HEK293 (cell line): ENCODE measurements at regions not wholly inside any gene's neighbourhood (a gene's known extent, or its start where the extent isn't known, plus 50 kb on each side); places are given as distances from the start of the nearest gene placed in this dataset.

Experiments used
- CTCF ChIP-seq: fragments of 450-650 bp; formaldehyde crosslinking; IDR thresholded peaks from 2 replicates; pipeline ENCODE4 v1.5.1; 2016; ENCODE audit warnings: missing biosample characterization, missing genetic modification characterization
- GLI4 ChIP-seq: fragments of 450-650 bp; formaldehyde crosslinking; IDR thresholded peaks from 2 replicates; pipeline ENCODE4 v1.5.1; 2016; ENCODE audit warnings: missing biosample characterization, missing genetic modification characterization
- IKZF3 ChIP-seq: fragments of 450-650 bp; IDR thresholded peaks from 2 replicates; pipeline ENCODE4 v1.5.0; 2018; ENCODE audit warnings: missing biosample characterization, mild to moderate bottlenecking, missing genetic modification characterization, moderate library complexity
- KLF7 ChIP-seq: fragments of 450-650 bp; formaldehyde crosslinking; IDR thresholded peaks from 2 replicates; pipeline ENCODE4 v1.5.1; 2016; ENCODE audit warnings: missing biosample characterization, missing genetic modification characterization, borderline replicate concordance
- ZNF114 ChIP-seq: fragments of 450-650 bp; formaldehyde crosslinking; IDR thresholded peaks from 2 replicates; pipeline ENCODE4 v1.5.0; 2017; ENCODE audit warnings: missing biosample characterization, missing genetic modification characterization
- ZNF513 ChIP-seq: fragments of 450-650 bp; IDR thresholded peaks from 2 replicates; pipeline ENCODE4 v1.5.1; 2018; ENCODE audit warnings: missing biosample characterization, missing genetic modification characterization
- ZNF791 ChIP-seq: fragments of 450-650 bp; formaldehyde crosslinking; IDR thresholded peaks from 2 replicates; pipeline ENCODE4 v1.5.1; 2016; ENCODE audit warnings: missing biosample characterization, missing genetic modification characterization
- TF ChIP-seq, protein P1 (sequence below): fragments of 450-650 bp; formaldehyde crosslinking; conservative IDR thresholded peaks from 2 replicates; pipeline ENCODE4 v1.5.1; 2016; ENCODE audit warnings: low read depth, missing biosample characterization, missing genetic modification characterization

DNA sequence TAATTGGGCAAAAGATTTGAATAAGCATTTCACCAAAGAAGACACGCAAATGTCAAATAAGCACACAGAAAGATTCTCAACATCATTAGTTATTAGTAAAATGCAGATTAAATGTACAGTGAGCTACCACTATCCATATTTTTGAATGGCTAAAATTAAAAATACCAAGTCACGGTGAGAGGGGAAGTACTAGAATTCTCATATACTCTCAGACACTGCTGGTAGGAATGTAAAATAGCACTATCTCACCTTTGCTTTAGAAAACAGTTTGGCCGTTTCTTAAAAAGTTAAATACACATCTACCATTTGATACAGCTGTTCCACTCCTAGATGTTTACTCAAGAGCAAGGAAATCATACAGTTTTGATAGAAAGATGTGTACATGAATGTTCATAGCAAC, 115.8 kb upstream of the CELF2 start:
- TF ChIP-seq KLF7 (tag by site-specific recombination) (no peak), CTCF (tag by site-specific recombination) (no peak), GLI4 (tag by site-specific recombination) (no peak), ZNF513 (tag by site-specific recombination) (no peak), ZNF114 (no peak), ZNF791 (tag by site-specific recombination) (no peak), IKZF3 (no peak)
- TF ChIP-seq, protein P1, sequence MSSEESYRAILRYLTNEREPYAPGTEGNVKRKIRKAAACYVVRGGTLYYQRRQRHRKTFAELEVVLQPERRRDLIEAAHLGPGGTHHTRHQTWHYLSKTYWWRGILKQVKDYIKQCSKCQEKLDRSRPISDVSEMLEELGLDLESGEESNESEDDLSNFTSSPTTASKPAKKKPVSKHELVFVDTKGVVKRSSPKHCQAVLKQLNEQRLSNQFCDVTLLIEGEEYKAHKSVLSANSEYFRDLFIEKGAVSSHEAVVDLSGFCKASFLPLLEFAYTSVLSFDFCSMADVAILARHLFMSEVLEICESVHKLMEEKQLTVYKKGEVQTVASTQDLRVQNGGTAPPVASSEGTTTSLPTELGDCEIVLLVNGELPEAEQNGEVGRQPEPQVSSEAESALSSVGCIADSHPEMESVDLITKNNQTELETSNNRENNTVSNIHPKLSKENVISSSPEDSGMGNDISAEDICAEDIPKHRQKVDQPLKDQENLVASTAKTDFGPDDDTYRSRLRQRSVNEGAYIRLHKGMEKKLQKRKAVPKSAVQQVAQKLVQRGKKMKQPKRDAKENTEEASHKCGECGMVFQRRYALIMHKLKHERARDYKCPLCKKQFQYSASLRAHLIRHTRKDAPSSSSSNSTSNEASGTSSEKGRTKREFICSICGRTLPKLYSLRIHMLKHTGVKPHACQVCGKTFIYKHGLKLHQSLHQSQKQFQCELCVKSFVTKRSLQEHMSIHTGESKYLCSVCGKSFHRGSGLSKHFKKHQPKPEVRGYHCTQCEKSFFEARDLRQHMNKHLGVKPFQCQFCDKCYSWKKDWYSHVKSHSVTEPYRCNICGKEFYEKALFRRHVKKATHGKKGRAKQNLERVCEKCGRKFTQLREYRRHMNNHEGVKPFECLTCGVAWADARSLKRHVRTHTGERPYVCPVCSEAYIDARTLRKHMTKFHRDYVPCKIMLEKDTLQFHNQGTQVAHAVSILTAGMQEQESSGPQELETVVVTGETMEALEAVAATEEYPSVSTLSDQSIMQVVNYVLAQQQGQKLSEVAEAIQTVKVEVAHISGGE (tag by site-specific recombination), result no peak
